SU-DHL-6 (cell line): ENCODE measurements at regions not wholly inside any gene's neighbourhood (a gene's known extent, or its start where the extent isn't known, plus 50 kb on each side); places are given as distances from the start of the nearest gene placed in this dataset.

Experiments used
- H2AFZ ChIP-seq: fragments of 200-600 bp; sonication (generic); 2 replicates; pipeline ENCODE4 v1.6.1; 2014; ENCODE audit warnings: low read depth, mild to moderate bottlenecking, moderate library complexity, mixed read lengths, antibody characterized with exemption, low read length; ENCODE audit not compliant: severe bottlenecking
- H3F3A ChIP-seq: fragments of 200-600 bp; shearing (Covaris generic); 2 replicates; pipeline ENCODE4 v1.6.0; 2016; ENCODE audit warnings: antibody characterized with exemption, mild to moderate bottlenecking; ENCODE audit not compliant: insufficient read depth
- H3K27ac ChIP-seq: fragments of 200-600 bp; sonication (generic); 2 replicates; pipeline ENCODE4 v1.5.1; 2016; ENCODE audit warnings: low read depth, mild to moderate bottlenecking, low read length, moderate library complexity, mixed read lengths
- H3K27me3 ChIP-seq: fragments of 200-600 bp; sonication (generic), shearing (Covaris generic); 2 replicates; pipeline ENCODE4 v1.6.0; 2014; ENCODE audit warnings: mild to moderate bottlenecking, low read length
- H3K36me3 ChIP-seq: fragments of 200-600 bp; sonication (generic); 2 replicates; pipeline ENCODE4 v1.6.1; 2014; ENCODE audit warnings: mild to moderate bottlenecking, low read length, mixed read lengths
- H3K4me2 ChIP-seq: fragments of 300-600, 200-600 bp; shearing (Covaris generic), sonication (generic); 2 replicates; pipeline ENCODE4 v1.6.0; 2014; ENCODE audit warnings: low read length, low read depth, mild to moderate bottlenecking; ENCODE audit not compliant: poor library complexity, severe bottlenecking
- H3K4me3 ChIP-seq: fragments of 200-600 bp; sonication (generic); 2 replicates; pipeline ENCODE4 v1.5.1; 2014; ENCODE audit warnings: antibody characterized with exemption, low read length, mild to moderate bottlenecking, mixed read lengths; ENCODE audit not compliant: insufficient read depth, poor library complexity, severe bottlenecking
- H3K79me2 ChIP-seq: fragments of 200-600 bp; sonication (generic); 2 replicates; pipeline ENCODE4 v1.6.1; 2014; ENCODE audit warnings: mild to moderate bottlenecking, low read length, moderate library complexity; ENCODE audit not compliant: insufficient read depth
- H3K9ac ChIP-seq: fragments of 200-600 bp; sonication (generic); 2 replicates; pipeline ENCODE4 v1.7.0; 2014; ENCODE audit warnings: mild to moderate bottlenecking, low read length
- H3K9me2 ChIP-seq: fragments of 200-600 bp; sonication (generic); replicated peaks from 2 replicates; pipeline ENCODE4 v1.6.1; 2014; ENCODE audit warnings: low read length; ENCODE audit not compliant: insufficient read depth
- H3K9me3 ChIP-seq: fragments of 200-600 bp; sonication (generic); 2 replicates; pipeline ENCODE4 v1.6.1; 2014; ENCODE audit warnings: low read length, mixed read lengths; ENCODE audit not compliant: insufficient read depth
- H4K20me1 ChIP-seq: fragments of 200-600 bp; sonication (generic); 2 replicates; pipeline ENCODE4 v1.6.1; 2014; ENCODE audit warnings: low read depth, mild to moderate bottlenecking, antibody characterized with exemption, low read length, moderate library complexity, mixed read lengths
- EZH2phosphoT487 ChIP-seq: fragments of 200-600 bp; sonication (generic), shearing (Covaris generic); conservative IDR thresholded peaks from 2 replicates; pipeline ENCODE4 v1.6.1; 2018; ENCODE audit warnings: mild to moderate bottlenecking, antibody characterized with exemption, low read length, moderate library complexity, mixed read lengths
- TF ChIP-seq, protein P1 (sequence below): fragments of 200-600 bp; sonication (generic); IDR thresholded peaks from one replicate; pipeline ENCODE4 v1.5.1; 2017; ENCODE audit warnings: antibody characterized with exemption, mild to moderate bottlenecking, low read length, moderate library complexity; ENCODE audit not compliant: insufficient read depth, poor library complexity, severe bottlenecking

DNA sequence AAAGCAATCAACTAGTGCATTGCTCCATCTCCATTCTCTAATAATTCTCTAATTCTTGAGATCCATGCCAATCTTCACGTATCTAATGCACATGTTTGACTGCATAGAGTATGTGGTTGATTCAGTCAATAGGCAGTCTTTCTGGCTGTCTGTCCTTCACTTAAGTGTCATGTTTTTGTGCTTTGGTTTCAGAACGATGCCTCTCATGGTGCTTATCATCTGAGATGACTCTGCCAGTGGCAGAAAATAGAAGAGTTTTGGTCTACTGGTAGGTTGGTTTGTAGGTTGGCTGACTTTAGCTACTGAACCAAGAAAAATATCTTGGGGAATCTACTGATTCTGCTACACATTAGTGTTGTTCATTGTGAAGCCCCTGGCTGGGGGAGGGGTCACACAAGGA, 364.2 kb downstream of the SFMBT2 start:
- no peaks in the 10 kb centered on the region for H3F3A ChIP-seq
- TF ChIP-seq, protein P1, sequence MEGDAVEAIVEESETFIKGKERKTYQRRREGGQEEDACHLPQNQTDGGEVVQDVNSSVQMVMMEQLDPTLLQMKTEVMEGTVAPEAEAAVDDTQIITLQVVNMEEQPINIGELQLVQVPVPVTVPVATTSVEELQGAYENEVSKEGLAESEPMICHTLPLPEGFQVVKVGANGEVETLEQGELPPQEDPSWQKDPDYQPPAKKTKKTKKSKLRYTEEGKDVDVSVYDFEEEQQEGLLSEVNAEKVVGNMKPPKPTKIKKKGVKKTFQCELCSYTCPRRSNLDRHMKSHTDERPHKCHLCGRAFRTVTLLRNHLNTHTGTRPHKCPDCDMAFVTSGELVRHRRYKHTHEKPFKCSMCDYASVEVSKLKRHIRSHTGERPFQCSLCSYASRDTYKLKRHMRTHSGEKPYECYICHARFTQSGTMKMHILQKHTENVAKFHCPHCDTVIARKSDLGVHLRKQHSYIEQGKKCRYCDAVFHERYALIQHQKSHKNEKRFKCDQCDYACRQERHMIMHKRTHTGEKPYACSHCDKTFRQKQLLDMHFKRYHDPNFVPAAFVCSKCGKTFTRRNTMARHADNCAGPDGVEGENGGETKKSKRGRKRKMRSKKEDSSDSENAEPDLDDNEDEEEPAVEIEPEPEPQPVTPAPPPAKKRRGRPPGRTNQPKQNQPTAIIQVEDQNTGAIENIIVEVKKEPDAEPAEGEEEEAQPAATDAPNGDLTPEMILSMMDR: no peak
- no peak for TF ChIP-seq EZH2phosphoT487
- H3K36me3 ChIP-seq: no peaks in the 10 kb centered on the region
- H3K4me3 ChIP-seq: no peak overlapping the region
- H3K4me2 ChIP-seq: no peak overlapping the region
- H4K20me1 ChIP-seq: no peaks in the 10 kb centered on the region
- H3K79me2 ChIP-seq: no peaks in the 10 kb centered on the region
- H3K9ac ChIP-seq: no peak overlapping the region
- no peaks in the 10 kb centered on the region for H3K27me3 ChIP-seq
- H3K9me3 ChIP-seq: peaks cover 4% of the 10 kb centered on the region; the same call in 1 of the 2 replicates
- H2AFZ ChIP-seq: no peak overlapping the region
- no peak overlapping the region for H3K27ac ChIP-seq
- no peaks in the 10 kb centered on the region for H3K9me2 ChIP-seq

DNA sequence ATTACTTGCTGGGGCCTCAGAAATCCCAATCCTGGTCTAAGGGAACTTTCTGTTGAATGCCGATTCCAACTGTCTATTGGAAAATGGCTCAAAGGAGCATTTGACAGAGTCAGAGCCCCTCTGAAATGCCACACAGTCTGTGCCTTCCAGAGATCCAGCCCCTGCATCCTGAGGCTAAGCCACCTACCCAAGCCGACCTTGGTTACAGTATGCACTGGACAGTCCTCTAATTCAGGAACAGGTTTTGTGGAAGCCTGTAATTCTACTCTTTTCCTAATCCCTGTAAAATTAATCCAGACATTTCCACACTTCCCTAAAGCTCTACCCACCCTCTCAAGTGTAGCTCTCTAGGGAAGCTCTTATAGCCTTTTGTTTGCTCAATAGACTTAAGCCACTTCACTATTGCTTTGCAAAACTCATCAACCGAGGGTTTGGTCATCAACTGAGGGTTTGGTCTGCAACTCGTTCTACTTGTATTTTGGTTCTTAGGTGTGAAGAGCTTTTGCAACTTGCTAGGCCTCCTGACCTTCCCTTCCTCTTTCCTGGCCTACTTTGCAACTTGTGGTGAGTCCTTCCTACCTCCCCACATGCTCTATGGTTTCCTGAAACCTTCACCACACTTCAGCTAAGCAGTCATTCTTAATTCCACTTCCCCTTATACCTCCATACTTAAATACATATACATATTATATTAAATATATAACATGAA, 364.8 kb downstream of the SFMBT2 start:
- TF ChIP-seq, protein P1: no peak
- no peak for TF ChIP-seq EZH2phosphoT487
- H3K4me2 ChIP-seq: no peak overlapping the region

DNA sequence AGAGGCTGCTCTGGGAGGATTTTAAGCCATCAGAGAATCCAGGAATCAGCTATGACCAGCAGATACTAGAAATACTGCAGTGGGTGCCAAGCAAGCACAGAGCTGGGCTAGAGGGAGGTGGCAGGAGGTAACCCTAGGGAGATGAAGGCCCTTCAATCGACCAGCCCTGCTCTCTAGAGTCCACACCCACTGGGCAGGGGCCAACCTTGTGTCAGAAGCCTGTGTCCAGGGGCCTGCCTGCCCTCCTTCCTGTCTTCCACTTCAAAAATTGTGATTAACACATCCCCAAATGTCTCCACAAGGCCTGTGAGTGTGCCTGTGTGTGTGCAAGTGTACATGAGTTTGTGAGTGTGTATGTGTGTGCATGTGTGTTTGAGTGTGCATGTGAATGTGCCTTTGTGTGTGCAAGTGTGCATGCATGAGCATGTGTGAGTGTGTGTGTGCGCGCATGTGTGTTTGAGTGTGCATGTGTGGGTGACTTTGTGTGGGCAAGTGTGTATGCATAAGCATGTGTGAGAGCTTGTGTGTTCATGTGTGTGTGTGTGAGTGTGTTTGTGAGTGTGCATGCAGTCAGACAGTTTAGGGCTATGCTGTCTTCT, 367.7 kb downstream of the SFMBT2 start:
- Histone ChIP-seq H3F3A (no peaks in the 10 kb centered on the region), H3K79me2 (no peaks in the 10 kb centered on the region), H4K20me1 (no peaks in the 10 kb centered on the region), H3K9me2 (no peaks in the 10 kb centered on the region), H2AFZ (no peak overlapping the region), H3K36me3 (no peaks in the 10 kb centered on the region), H3K9me3 (no peaks in the 10 kb centered on the region; the same call in 1 of the 2 replicates), H3K27ac (no peak overlapping the region), H3K9ac (no peak overlapping the region), H3K27me3 (no peaks in the 10 kb centered on the region), H3K4me3 (no peak overlapping the region), H3K4me2 (no peak overlapping the region)
- no peak for TF ChIP-seq EZH2phosphoT487
- TF ChIP-seq, protein P1: no peak

More for the DNA sequence above, 364.8 kb downstream of the SFMBT2 start:
- H3K9me3 ChIP-seq: peaks cover 4% of the 10 kb centered on the region; the same call in 1 of the 2 replicates
- H3F3A ChIP-seq: no peaks in the 10 kb centered on the region
- no peak overlapping the region for H3K4me3 ChIP-seq
- H3K9ac ChIP-seq: no peak overlapping the region
- H2AFZ ChIP-seq: no peak overlapping the region
- no peaks in the 10 kb centered on the region for H3K36me3 ChIP-seq
- H3K9me2 ChIP-seq: no peaks in the 10 kb centered on the region
- no peak overlapping the region for H3K27ac ChIP-seq
- no peaks in the 10 kb centered on the region for H3K79me2 ChIP-seq
- no peaks in the 10 kb centered on the region for H3K27me3 ChIP-seq
- H4K20me1 ChIP-seq: no peaks in the 10 kb centered on the region
